ENCODE measurements at regions not wholly inside any gene's neighbourhood (a gene's known extent, or its start where the extent isn't known, plus 50 kb on each side); places are given as distances from the start of the nearest gene placed in this dataset.

DNA sequence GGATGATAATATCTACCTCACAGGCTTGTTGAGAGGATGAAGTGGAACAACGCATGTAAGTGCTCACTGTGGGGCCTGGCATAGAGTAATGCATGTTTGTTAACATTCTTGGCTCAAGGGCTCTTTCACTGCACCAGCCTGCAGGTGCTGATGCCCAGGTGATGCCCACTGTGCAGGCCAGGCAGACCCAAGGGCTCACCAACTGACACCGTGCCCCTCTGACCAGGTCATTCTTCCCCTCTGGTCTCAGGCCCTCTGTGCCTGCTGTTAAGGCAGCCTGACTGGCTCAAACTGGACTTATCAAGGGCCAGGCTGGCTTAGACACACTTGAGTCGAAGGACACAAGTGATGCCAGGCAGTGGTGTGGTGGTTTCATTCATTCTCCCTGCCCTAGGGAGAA is 90.5 kb downstream of the PJA1 start:
- H2AFZ ChIP-seq (ENCODE audit: low read length) = no peak overlapping the region
- H3K9me3 ChIP-seq (ENCODE audit: control insufficient read depth, insufficient read depth, low read depth, low read length) = no peaks in the 10 kb centered on the region
- H3K27ac ChIP-seq (ENCODE audit: insufficient read depth, low read length) = no peak overlapping the region
- DNase-seq (ENCODE audit: low read depth in 2 of 2) = no peak
- no peak overlapping the region for H3K4me3 ChIP-seq (replicated peaks in 1 of 4; ENCODE audit: control extremely low read depth in 1 of 4, insufficient read depth in 1 of 4, low read depth in 3 of 4, low read length in 4 of 4)
- H3K4me2 ChIP-seq (ENCODE audit: extremely low read depth, insufficient read depth, low read length) = no peak overlapping the region
- H3K36me3 ChIP-seq (ENCODE audit: control insufficient read depth, insufficient read depth, low read length) = no peaks in the 10 kb centered on the region
- no peaks in the 10 kb centered on the region for H3K79me2 ChIP-seq (ENCODE audit: control insufficient read depth, insufficient read depth, low read length)
- no peaks in the 10 kb centered on the region for H3K27me3 ChIP-seq (ENCODE audit: control insufficient read depth, insufficient read depth, low read length)
- TF ChIP-seq, protein P1, sequence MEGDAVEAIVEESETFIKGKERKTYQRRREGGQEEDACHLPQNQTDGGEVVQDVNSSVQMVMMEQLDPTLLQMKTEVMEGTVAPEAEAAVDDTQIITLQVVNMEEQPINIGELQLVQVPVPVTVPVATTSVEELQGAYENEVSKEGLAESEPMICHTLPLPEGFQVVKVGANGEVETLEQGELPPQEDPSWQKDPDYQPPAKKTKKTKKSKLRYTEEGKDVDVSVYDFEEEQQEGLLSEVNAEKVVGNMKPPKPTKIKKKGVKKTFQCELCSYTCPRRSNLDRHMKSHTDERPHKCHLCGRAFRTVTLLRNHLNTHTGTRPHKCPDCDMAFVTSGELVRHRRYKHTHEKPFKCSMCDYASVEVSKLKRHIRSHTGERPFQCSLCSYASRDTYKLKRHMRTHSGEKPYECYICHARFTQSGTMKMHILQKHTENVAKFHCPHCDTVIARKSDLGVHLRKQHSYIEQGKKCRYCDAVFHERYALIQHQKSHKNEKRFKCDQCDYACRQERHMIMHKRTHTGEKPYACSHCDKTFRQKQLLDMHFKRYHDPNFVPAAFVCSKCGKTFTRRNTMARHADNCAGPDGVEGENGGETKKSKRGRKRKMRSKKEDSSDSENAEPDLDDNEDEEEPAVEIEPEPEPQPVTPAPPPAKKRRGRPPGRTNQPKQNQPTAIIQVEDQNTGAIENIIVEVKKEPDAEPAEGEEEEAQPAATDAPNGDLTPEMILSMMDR (conservative IDR thresholded peaks at IDR 0.05 in 1 of 2, IDR thresholded peaks at IDR 0.05 in 1 of 2; ENCODE audit: low read depth in 1 of 2, low read length in 2 of 2) = no peak
- no peak for TF ChIP-seq EZH2 (IDR thresholded peaks at IDR 0.05; ENCODE audit: low read length, missing control alignments)
- no peaks in the 10 kb centered on the region for H3K4me1 ChIP-seq (ENCODE audit: control insufficient read depth, extremely low read depth, insufficient read depth, low read length)
- H4K20me1 ChIP-seq (ENCODE audit: control insufficient read depth, extremely low read depth, insufficient read depth, low read length) = no peaks in the 10 kb centered on the region
- H3K9ac ChIP-seq (ENCODE audit: insufficient read depth, low read length) = no peak overlapping the region

DNA sequence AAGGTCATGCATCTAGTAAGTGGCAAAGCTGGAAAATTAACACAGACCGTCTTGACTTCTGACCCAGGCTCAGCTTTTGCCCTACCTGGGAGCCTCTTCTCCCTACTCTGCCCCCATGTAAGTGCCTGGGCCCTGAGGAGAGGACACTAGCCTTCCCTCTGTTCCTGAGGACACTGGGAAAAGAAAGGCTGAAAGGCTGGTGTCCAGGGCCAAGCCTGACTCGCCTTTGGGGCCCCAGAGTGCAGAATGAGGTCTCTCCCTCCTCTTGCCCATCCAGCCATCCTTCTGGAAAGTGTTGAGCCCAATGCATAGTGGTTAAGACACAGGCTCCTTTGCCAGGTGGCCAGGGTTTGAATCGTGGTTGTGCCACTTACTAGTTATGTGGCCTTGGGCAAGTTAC is 91.5 kb downstream of the PJA1 start:
- Histone ChIP-seq H3K4me2 (ENCODE audit: extremely low read depth, insufficient read depth, low read length) (no peak overlapping the region), H2AFZ (ENCODE audit: low read length) (no peak overlapping the region), H3K27ac (ENCODE audit: insufficient read depth, low read length) (no peak overlapping the region), H3K9ac (ENCODE audit: insufficient read depth, low read length) (no peak overlapping the region), H3K4me1 (ENCODE audit: control insufficient read depth, extremely low read depth, insufficient read depth, low read length) (no peaks in the 10 kb centered on the region), H3K9me3 (ENCODE audit: control insufficient read depth, insufficient read depth, low read depth, low read length) (no peaks in the 10 kb centered on the region), H3K4me3 (replicated peaks in 1 of 4; ENCODE audit: control extremely low read depth in 1 of 4, insufficient read depth in 1 of 4, low read depth in 3 of 4, low read length in 4 of 4) (no peak overlapping the region), H3K27me3 (ENCODE audit: control insufficient read depth, insufficient read depth, low read length) (no peaks in the 10 kb centered on the region), H4K20me1 (ENCODE audit: control insufficient read depth, extremely low read depth, insufficient read depth, low read length) (no peaks in the 10 kb centered on the region), H3K36me3 (ENCODE audit: control insufficient read depth, insufficient read depth, low read length) (no peaks in the 10 kb centered on the region), H3K79me2 (ENCODE audit: control insufficient read depth, insufficient read depth, low read length) (no peaks in the 10 kb centered on the region)
- DNase-seq (ENCODE audit: low read depth in 2 of 2) = no peak
- TF ChIP-seq, protein P1 (conservative IDR thresholded peaks at IDR 0.05 in 1 of 2, IDR thresholded peaks at IDR 0.05 in 1 of 2; ENCODE audit: low read depth in 1 of 2, low read length in 2 of 2) = no peak
- TF ChIP-seq EZH2 (IDR thresholded peaks at IDR 0.05; ENCODE audit: low read length, missing control alignments) = no peak

DNA sequence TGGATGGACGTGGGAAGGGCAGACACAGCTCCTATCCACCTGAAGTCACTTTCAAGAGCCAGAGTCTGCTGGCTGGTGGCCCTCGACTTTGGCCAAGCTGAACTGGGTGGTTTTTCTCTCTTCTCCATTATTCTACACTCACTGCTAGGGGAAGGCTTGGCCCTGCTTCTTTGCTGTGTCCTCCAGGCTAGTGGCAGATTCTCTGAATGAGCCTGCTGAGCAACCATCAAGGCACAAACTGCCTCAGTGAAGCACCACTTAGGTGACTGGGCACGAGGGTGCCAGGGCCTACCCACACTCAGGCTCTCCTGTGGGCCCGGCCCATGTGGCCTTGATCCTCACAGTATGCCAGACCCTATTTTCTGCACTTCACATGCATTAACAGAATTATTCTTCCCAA is 92.0 kb downstream of the PJA1 start:
- Histone ChIP-seq H3K27me3 (ENCODE audit: control insufficient read depth, insufficient read depth, low read length) (no peaks in the 10 kb centered on the region), H2AFZ (ENCODE audit: low read length) (no peak overlapping the region), H3K9me3 (ENCODE audit: control insufficient read depth, insufficient read depth, low read depth, low read length) (no peaks in the 10 kb centered on the region)

More for the DNA sequence above, 92.0 kb downstream of the PJA1 start:
- Histone ChIP-seq H3K4me2 (ENCODE audit: extremely low read depth, insufficient read depth, low read length) (no peak overlapping the region), H3K4me1 (ENCODE audit: control insufficient read depth, extremely low read depth, insufficient read depth, low read length) (no peaks in the 10 kb centered on the region), H4K20me1 (ENCODE audit: control insufficient read depth, extremely low read depth, insufficient read depth, low read length) (no peaks in the 10 kb centered on the region), H3K27ac (ENCODE audit: insufficient read depth, low read length) (no peak overlapping the region), H3K79me2 (ENCODE audit: control insufficient read depth, insufficient read depth, low read length) (no peaks in the 10 kb centered on the region), H3K4me3 (replicated peaks in 1 of 4; ENCODE audit: control extremely low read depth in 1 of 4, insufficient read depth in 1 of 4, low read depth in 3 of 4, low read length in 4 of 4) (no peak overlapping the region), H3K9ac (ENCODE audit: insufficient read depth, low read length) (no peak overlapping the region), H3K36me3 (ENCODE audit: control insufficient read depth, insufficient read depth, low read length) (no peaks in the 10 kb centered on the region)
- DNase-seq (ENCODE audit: low read depth in 2 of 2) = no peak
- TF ChIP-seq EZH2 (IDR thresholded peaks at IDR 0.05; ENCODE audit: low read length, missing control alignments) = no peak
- TF ChIP-seq, protein P1 (conservative IDR thresholded peaks at IDR 0.05 in 1 of 2, IDR thresholded peaks at IDR 0.05 in 1 of 2; ENCODE audit: low read depth in 1 of 2, low read length in 2 of 2) = no peak
